ENCODE measurements at regions not wholly inside any gene's neighbourhood (a gene's known extent, or its start where the extent isn't known, plus 50 kb on each side); places are given as distances from the start of the nearest gene placed in this dataset.

DNA sequence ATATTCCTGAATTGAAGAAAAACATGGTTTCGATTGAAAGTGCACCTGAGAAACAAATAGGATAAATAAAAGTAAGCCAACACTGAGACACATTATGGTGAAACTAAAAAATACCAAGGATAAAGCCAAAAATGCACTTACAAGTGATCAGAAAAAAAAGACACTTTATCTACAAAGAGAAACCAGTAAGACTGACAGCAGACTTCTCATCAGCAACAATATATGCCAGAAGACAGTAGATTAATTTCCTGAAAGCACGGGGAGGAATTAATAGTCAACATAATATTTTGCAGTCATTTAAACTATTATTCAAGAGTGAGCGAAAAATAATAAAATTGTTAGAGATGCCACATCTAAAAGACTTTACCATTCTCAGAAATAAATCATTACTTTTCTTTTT lies 172.7 kb upstream of the MAST4 start (continued):
- TF ChIP-seq, protein P1, sequence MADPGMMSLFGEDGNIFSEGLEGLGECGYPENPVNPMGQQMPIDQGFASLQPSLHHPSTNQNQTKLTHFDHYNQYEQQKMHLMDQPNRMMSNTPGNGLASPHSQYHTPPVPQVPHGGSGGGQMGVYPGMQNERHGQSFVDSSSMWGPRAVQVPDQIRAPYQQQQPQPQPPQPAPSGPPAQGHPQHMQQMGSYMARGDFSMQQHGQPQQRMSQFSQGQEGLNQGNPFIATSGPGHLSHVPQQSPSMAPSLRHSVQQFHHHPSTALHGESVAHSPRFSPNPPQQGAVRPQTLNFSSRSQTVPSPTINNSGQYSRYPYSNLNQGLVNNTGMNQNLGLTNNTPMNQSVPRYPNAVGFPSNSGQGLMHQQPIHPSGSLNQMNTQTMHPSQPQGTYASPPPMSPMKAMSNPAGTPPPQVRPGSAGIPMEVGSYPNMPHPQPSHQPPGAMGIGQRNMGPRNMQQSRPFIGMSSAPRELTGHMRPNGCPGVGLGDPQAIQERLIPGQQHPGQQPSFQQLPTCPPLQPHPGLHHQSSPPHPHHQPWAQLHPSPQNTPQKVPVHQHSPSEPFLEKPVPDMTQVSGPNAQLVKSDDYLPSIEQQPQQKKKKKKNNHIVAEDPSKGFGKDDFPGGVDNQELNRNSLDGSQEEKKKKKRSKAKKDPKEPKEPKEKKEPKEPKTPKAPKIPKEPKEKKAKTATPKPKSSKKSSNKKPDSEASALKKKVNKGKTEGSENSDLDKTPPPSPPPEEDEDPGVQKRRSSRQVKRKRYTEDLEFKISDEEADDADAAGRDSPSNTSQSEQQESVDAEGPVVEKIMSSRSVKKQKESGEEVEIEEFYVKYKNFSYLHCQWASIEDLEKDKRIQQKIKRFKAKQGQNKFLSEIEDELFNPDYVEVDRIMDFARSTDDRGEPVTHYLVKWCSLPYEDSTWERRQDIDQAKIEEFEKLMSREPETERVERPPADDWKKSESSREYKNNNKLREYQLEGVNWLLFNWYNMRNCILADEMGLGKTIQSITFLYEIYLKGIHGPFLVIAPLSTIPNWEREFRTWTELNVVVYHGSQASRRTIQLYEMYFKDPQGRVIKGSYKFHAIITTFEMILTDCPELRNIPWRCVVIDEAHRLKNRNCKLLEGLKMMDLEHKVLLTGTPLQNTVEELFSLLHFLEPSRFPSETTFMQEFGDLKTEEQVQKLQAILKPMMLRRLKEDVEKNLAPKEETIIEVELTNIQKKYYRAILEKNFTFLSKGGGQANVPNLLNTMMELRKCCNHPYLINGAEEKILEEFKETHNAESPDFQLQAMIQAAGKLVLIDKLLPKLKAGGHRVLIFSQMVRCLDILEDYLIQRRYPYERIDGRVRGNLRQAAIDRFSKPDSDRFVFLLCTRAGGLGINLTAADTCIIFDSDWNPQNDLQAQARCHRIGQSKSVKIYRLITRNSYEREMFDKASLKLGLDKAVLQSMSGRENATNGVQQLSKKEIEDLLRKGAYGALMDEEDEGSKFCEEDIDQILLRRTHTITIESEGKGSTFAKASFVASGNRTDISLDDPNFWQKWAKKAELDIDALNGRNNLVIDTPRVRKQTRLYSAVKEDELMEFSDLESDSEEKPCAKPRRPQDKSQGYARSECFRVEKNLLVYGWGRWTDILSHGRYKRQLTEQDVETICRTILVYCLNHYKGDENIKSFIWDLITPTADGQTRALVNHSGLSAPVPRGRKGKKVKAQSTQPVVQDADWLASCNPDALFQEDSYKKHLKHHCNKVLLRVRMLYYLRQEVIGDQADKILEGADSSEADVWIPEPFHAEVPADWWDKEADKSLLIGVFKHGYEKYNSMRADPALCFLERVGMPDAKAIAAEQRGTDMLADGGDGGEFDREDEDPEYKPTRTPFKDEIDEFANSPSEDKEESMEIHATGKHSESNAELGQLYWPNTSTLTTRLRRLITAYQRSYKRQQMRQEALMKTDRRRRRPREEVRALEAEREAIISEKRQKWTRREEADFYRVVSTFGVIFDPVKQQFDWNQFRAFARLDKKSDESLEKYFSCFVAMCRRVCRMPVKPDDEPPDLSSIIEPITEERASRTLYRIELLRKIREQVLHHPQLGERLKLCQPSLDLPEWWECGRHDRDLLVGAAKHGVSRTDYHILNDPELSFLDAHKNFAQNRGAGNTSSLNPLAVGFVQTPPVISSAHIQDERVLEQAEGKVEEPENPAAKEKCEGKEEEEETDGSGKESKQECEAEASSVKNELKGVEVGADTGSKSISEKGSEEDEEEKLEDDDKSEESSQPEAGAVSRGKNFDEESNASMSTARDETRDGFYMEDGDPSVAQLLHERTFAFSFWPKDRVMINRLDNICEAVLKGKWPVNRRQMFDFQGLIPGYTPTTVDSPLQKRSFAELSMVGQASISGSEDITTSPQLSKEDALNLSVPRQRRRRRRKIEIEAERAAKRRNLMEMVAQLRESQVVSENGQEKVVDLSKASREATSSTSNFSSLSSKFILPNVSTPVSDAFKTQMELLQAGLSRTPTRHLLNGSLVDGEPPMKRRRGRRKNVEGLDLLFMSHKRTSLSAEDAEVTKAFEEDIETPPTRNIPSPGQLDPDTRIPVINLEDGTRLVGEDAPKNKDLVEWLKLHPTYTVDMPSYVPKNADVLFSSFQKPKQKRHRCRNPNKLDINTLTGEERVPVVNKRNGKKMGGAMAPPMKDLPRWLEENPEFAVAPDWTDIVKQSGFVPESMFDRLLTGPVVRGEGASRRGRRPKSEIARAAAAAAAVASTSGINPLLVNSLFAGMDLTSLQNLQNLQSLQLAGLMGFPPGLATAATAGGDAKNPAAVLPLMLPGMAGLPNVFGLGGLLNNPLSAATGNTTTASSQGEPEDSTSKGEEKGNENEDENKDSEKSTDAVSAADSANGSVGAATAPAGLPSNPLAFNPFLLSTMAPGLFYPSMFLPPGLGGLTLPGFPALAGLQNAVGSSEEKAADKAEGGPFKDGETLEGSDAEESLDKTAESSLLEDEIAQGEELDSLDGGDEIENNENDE (IDR thresholded peaks at IDR 0.05; ENCODE audit: insufficient replicate concordance, low read length) = no peak
- TF ChIP-seq TCF12 (IDR thresholded peaks at IDR 0.05; ENCODE audit: low read depth, low read length) (no peak), SUZ12 (IDR thresholded peaks at IDR 0.05; ENCODE audit: low read length) (no peak)
